ENCODE measurements at regions not wholly inside any gene's neighbourhood (a gene's known extent, or its start where the extent isn't known, plus 50 kb on each side); places are given as distances from the start of the nearest gene placed in this dataset.

DNA sequence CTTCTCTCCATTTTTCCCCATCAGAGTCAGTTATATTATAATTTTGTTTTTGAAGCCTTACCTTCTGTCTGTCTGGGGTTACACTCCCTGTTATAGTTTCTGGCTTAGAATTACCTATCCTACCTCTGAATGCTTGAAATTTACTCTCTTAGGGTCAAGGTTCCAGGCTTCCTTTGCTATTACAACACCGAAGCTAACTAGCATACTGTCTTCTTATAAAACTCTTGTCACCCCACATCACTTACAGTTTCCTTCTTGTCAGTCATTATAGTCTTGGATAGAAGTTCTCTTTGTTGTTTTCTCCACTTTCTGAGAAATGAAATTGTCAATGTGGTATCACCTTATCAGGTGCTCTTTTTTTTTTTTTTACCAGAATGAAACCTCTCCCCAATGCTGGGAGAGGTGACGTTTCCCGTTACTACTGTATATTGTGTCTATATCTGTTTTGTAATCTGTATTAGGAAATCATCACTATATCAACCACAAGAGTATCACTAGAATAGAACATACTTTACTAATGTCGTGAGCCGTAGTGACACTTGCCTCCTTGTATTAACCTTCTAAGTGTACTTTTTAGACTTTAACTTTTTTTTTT is 69.2 kb upstream of the PSMA6 start:
- DNase-seq (ENCODE audit: low spot score), result no peak

DNA sequence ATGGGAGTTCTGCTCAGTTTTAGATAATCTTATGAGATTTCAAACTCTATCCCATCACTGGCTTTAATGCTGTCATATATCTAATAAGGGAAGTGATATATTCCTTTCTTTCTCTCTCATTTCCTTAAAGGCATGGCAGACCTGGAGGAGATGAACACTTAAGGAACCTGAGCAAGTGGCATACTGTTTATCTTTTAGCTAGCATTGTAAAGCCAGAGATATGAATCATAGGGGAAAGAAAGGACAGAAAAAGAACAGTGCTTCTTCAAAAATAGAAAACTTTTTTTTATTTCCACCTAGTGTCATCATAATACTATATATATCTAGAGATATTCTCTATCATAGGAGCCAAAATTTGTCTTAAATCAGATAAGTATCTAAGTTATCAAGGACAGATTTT is 68.3 kb upstream of the PSMA6 start:
- no peak for DNase-seq (ENCODE audit: low spot score)

DNA sequence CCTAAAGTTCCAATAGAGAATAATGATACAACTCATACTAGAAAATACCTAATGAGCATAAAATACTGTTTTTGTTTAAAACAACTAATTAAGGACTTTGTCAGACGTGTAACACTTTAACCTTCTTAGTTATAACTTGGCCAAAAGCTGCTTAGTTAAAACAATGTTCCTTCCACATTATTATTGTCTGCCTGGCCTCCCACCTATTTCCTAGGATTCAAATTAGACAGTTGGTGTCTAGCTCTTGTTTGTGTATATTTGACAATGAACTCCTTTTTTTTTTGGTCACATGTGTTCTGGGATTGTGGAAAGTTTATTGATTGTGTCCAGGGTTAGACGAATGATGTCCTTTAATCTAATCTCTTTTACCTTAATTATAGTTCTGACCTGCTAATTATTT is 67.6 kb upstream of the PSMA6 start:
- DNase-seq (ENCODE audit: low spot score), result no peak

DNA sequence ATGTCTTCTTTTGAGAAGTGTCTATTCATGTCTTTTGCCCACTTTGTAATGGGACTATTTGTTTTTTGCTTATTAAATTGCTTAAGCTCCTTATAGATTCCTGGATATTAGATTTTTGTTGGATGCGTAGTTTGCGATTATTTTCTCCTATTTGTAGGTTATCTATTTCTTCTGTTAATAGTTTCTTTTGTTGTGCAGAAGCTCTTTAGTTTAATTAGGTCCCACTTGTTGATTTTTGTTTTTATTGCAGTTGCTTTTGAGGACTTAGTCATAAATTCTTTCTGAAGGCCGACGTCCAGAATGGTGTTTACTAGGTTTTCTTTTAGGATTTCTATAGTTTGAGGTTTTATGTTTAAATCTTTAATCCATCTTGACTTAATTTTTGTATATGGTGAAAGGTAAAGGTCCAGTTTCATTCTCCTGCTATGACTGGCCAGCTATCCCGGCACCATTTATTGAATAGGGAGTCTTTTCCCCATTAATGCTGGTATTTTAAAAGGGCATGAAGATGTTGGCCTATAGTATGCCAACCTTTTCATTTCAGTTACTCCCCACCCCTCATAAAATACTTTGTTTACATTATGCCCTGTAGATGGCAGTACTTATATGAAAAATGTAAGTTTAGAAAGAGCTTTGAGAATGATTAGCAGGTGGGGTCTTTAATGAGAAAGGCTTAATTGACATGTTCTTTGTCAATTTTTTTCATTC is 62.9 kb upstream of the PSMA6 start:
- no peak for DNase-seq (ENCODE audit: low spot score)

DNA sequence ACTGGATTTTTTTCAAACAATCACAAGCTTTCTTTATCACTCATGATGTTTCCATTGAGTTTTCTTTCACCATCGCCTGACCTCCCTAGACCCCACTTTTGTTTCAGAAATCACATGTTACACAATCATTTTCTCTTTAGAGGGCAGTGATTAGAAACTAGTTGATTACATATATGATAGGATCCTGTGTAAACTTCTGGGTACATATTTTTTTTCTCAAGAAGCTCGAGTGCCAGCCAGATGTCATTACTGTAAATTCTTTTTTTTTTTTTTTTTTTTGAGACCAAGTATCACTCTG is 62.4 kb upstream of the PSMA6 start:
- DNase-seq (ENCODE audit: low spot score), result no peak

DNA sequence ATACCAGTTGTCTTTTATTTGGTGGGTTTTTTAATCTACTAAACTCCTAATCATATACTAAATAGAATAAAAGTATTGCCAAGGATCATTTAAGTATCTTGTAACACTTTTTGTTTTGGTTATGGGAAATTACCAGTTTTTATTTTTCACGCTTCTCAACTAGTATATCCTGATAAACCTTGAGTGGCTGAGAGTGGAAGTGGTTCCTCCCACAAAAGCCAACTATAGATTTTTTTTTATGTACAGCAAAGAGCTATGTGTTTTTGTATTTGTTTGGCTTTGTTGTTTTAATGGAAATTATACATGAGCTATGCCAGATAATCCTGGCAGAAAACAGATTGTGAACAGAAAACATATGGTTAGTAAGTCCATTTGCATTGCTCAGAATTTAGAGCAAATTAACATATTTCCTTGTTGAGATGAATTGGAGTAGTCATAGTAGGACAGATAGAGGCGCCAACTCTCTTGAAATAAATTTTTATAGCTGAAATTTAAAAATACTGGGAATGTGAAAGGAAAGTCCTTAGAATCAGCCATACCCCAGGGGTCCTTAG is 60.9 kb upstream of the PSMA6 start:
- no peak for DNase-seq (ENCODE audit: low spot score)

DNA sequence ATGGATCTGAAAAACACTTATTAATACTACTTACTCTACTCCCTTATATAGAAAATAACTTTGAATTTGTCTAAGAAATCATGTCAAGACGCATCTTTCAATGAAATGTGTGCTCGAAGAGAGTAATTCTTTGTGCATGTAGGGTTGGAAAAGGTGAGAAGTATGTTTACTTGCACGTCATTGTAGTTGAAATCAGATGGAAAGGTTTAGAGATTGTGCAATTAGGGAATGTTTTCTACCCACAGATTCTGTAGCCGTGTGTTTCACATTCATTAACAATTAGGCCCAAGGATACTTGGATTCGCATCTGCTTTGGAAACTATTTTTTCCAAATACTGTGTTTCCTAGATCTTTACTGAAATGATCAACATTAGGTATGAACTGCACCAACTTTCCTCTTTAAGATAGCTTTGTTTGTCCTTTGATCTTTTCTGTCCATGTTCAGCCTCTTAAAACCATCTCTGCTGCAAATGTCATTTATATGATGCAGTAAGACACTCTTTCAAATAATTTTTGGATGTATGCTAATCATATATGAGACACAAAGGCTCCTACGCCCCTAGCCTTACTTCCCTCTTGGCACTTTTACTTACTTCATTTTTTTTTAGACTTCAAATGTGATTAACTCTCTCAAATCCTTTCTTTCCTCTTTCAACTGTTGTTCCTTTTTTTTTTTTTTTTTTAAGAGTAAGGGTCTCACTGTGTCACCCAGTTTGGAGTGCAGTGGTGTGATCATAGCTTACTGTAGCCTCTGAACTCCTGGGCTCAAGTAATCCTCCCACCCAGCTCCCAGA is 58.0 kb upstream of the PSMA6 start:
- peak; percentile 37 for DNase-seq (ENCODE audit: low spot score)

DNA sequence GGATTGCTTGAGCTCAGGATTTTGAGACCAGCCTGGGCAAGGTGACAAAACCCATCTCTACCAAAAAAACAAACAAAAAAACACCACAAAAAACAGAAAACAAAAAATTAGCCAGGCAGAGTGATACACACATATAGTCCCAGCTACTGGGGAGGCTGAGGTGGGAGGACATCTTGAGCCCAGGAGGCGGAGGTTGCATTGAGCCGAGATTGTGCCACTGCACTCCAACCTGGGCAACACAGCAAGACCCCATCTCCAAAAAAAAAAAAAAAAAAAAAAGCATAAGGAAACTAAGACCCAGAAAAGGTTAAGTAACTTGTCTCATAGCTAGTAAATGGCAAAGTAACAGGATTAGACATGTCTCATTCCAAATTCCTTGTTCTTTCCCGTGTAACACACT is 56.3 kb upstream of the PSMA6 start:
- DNase-seq (ENCODE audit: low spot score), result no peak

DNA sequence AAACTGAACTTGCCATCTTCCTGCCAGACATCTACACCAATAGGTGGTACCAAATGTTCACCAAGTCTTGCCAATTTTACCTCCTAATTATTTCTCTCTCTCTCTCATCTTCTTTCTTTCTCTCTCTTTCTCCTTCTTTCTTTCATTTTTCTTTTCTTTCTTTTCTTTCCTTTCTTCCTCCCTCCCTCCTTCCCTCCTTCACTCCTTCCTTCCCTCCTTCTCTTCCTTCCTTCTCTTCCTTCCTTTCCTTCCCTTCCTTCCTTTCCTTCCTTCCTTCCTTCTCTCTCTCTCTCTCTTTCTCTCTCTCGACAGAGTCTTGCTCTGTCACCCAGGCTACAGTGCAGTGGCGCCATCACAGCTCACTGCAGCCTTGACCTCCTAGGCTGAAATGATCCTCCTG is 55.4 kb upstream of the PSMA6 start:
- DNase-seq (ENCODE audit: low spot score), result no peak

DNA sequence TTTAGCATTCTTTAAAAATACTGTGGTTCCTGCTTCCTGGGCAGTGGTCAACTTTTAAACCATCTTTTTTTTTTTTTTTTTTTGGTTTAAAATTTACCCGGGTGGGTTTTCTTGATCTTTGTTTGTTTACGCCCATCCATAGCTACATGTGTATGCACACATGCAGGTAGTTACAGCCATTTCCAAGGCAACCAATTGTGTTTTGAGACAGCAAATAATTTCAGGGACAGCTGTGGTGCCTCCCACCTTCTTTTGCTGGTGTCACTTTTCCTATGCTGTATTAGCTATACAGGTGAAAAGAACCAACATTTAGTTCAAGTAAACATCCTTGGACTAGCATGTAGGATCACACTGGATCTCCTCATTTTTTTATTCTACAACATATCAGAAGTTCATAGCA is 52.0 kb upstream of the PSMA6 start:
- no peak for DNase-seq (ENCODE audit: low spot score)
